SK-N-MC (cell line): ENCODE measurements at regions not wholly inside any gene's neighbourhood (a gene's known extent, or its start where the extent isn't known, plus 50 kb on each side); places are given as distances from the start of the nearest gene placed in this dataset.

Experiments used
- EZH2 ChIP-seq: fragments of 200-600 bp; sonication (generic); IDR thresholded peaks from one replicate; pipeline ENCODE4 v1.6.1; 2017; ENCODE audit warnings: antibody characterized with exemption
- FOXP2 ChIP-seq: optimal IDR thresholded peaks from 2 replicates; pipeline ENCODE3; 2011; ENCODE audit warnings: mild to moderate bottlenecking, moderate library complexity; ENCODE audit not compliant: insufficient read depth; ENCODE audit errors: extremely low read length, control extremely low read depth
- POLR2AphosphoS5 ChIP-seq: IDR thresholded peaks from 2 replicates; pipeline ENCODE4 v1.6.1; 2012; ENCODE audit warnings: mild to moderate bottlenecking, low read depth, low read length, borderline replicate concordance

DNA sequence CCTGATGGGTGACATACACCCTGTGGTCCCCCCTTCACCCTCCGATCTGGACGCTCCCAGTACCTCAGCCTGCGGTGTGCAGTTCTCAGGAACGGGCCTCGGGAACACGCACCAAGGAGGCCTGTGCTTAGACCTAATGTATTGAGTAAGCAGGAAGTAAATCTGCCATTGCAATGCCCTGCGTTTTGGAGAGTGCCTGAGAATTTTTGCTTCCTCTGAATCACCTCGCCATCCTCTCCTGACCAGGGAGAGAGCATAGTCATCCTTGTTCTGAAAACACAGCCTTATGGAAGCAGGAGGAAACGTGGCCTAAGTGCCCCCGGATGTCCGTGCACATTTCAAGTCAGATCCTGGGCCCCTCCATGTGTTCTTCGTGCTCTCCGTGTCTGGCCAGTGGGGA lies 272.2 kb downstream of the NDUFA10 start:
- TF ChIP-seq POLR2AphosphoS5 (no peak), EZH2 (no peak), FOXP2 (no peak)
